CD14-positive monocyte (primary cell): ENCODE measurements at regions not wholly inside any gene's neighbourhood (a gene's known extent, or its start where the extent isn't known, plus 50 kb on each side); places are given as distances from the start of the nearest gene placed in this dataset.

Experiments used
- DNase-seq, 3 donors: peaks; one replicate each; pipeline ENCODE4 v3.0.0-alpha.2; 2011 to 2022
- H2AFZ ChIP-seq: 2 replicates; pipeline ENCODE4 v1.6.0; 2012; ENCODE audit warnings: mild to moderate bottlenecking, low read depth, low read length, inconsistent platforms; ENCODE audit not compliant: insufficient read depth, poor library complexity, severe bottlenecking
- H3K27ac ChIP-seq, 2 donors: 1 replicate in 1 of 2; 2 replicates in 1 of 2; pipeline ENCODE4 v1.5.1; 2012 to 2013; ENCODE audit warnings: low read length in 2 of 2, control low read depth in 1 of 2, inconsistent platforms in 1 of 2, low read depth in 1 of 2, mild to moderate bottlenecking in 1 of 2
- H3K27me3 ChIP-seq, 2 donors: one replicate each; pipeline versions ENCODE4 v1.6.0 to v1.6.1; 2011 to 2013; ENCODE audit warnings: low read length in 2 of 2; ENCODE audit not compliant: control insufficient read depth in 2 of 2, insufficient read depth in 2 of 2
- H3K36me3 ChIP-seq, 2 donors: replicated peaks in 1 of 2; 1 replicate in 1 of 2; 2 replicates in 1 of 2; pipeline versions ENCODE4 v1.5.1 to v1.6.1; 2012 to 2013; ENCODE audit warnings: low read length in 2 of 2, control low read depth in 1 of 2, inconsistent platforms in 1 of 2, mild to moderate bottlenecking in 1 of 2; ENCODE audit not compliant: insufficient read depth in 2 of 2, control insufficient read depth in 1 of 2
- H3K4me1 ChIP-seq, 2 donors: 1 replicate in 1 of 2; 2 replicates in 1 of 2; pipeline versions ENCODE4 v1.5.1 to v1.6.1; 2012 to 2013; ENCODE audit warnings: low read length in 2 of 2, control low read depth in 1 of 2, inconsistent platforms in 1 of 2, mild to moderate bottlenecking in 1 of 2, moderate library complexity in 1 of 2; ENCODE audit not compliant: insufficient read depth in 2 of 2, control insufficient read depth in 1 of 2
- H3K4me2 ChIP-seq: replicated peaks from 2 replicates; pipeline ENCODE3; 2012; ENCODE audit warnings: low read length, moderate library complexity, mild to moderate bottlenecking; ENCODE audit not compliant: poor library complexity, severe bottlenecking; ENCODE audit errors: extremely low read depth
- H3K4me3 ChIP-seq, 3 experiments: fragments of 200-600 bp in 1 of 3; sonication (generic) in 1 of 3; replicated peaks in 1 of 3; 1 replicate in 2 of 3; 2 replicates in 1 of 3; pipeline ENCODE4 v1.5.1; 2011 to 2013; ENCODE audit warnings: low read length in 3 of 3, mild to moderate bottlenecking in 3 of 3, control low read depth in 2 of 3, low read depth in 2 of 3, inconsistent platforms in 1 of 3, moderate library complexity in 1 of 3
- H3K79me2 ChIP-seq: 2 replicates; pipeline ENCODE4 v1.6.0; 2012; ENCODE audit warnings: mild to moderate bottlenecking, control low read depth, inconsistent platforms, low read length, moderate library complexity; ENCODE audit not compliant: insufficient read depth
- H3K9ac ChIP-seq: 2 replicates; pipeline ENCODE4 v1.6.0; 2017; ENCODE audit warnings: low read length, mild to moderate bottlenecking; ENCODE audit not compliant: insufficient read depth, poor library complexity, severe bottlenecking
- H3K9me3 ChIP-seq, 2 donors: replicated peaks in 1 of 2; 1 replicate in 1 of 2; 2 replicates in 1 of 2; pipeline versions ENCODE4 v1.5.1 to v1.6.1; 2012 to 2013; ENCODE audit warnings: low read length in 2 of 2, control low read depth in 1 of 2; ENCODE audit not compliant: control insufficient read depth in 1 of 2, insufficient read depth in 1 of 2
- H4K20me1 ChIP-seq: 2 replicates; pipeline ENCODE4 v1.6.0; 2012; ENCODE audit warnings: mild to moderate bottlenecking, low read length, control low read depth, moderate library complexity; ENCODE audit not compliant: insufficient read depth
- H3K27ac Mint-ChIP-seq, 7 donors: one replicate each; pipeline ENCODE4 v1.8.0; 2020; ENCODE audit warnings: mild to moderate bottlenecking in 7 of 7, mixed read lengths in 7 of 7, moderate library complexity in 6 of 7, inconsistent platforms in 2 of 7
- H3K27me3 Mint-ChIP-seq, 3 donors: one replicate each; pipeline ENCODE4 v1.8.0; 2021 to 2022; ENCODE audit warnings: low read depth in 3 of 3, mild to moderate bottlenecking in 3 of 3, mixed read lengths in 3 of 3, moderate library complexity in 3 of 3, inconsistent platforms in 1 of 3
- H3K36me3 Mint-ChIP-seq, 2 donors: one replicate each; pipeline ENCODE4 v1.8.0; 2020; ENCODE audit warnings: mixed read lengths in 2 of 2, inconsistent platforms in 1 of 2, mild to moderate bottlenecking in 1 of 2
- H3K4me1 Mint-ChIP-seq: one replicate; pipeline ENCODE4 v1.8.0; 2020; ENCODE audit warnings: mild to moderate bottlenecking, mixed read lengths
- H3K4me3 Mint-ChIP-seq, 2 donors: one replicate each; pipeline ENCODE4 v1.8.0; 2020; ENCODE audit warnings: mild to moderate bottlenecking in 2 of 2, mixed read lengths in 2 of 2, moderate library complexity in 1 of 2
- H3K9me3 Mint-ChIP-seq, 7 donors: one replicate each; pipeline ENCODE4 v1.8.0; 2020 to 2022; ENCODE audit warnings: mixed read lengths in 7 of 7, mild to moderate bottlenecking in 6 of 7, moderate library complexity in 6 of 7, inconsistent platforms in 2 of 7
- CTCF ChIP-seq: fragments of 200-600 bp; IDR thresholded peaks from one replicate; pipeline ENCODE4 v1.8.0; 2022; ENCODE audit warnings: antibody characterized with exemption, mild to moderate bottlenecking
- WGBS: methylation state at CpG from one replicate; pipeline ENCODE4 v1.1.5; 2013; ENCODE audit warnings: missing lambda C conversion rate; ENCODE audit not compliant: insufficient coverage; 5-methylcytosine and 5-hydroxymethylcytosine counted together
- intact Hi-C, 2 donors: fragments of 100-400 bp; cut with micrococcal nuclease; formaldehyde crosslinking; loops; one replicate each; pipeline versions ENCODE4 v1.15.0 to v1.15.1; 2023

DNA sequence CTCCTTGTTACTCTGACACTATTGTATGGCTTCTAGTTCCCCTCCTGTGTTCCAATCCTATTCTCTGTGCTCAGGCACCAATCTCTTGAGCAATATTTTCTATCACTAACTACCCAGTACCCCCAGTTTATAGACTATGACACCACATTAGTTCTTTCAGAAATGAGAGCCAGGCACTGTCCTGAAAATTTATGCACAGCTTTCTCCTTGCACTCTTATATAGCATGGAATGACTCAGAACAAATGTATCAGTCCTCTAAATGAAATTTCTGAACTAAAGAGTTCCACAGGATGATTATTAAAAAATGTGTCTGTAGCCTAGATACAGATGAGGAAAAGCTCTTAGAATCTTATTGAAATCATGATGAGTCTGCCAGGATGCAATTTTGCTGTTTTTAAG lies 489.9 kb downstream of the XPNPEP1 start:
- intact Hi-C loops, result no loop called here
- Mint-ChIP-seq H3K9me3 (no peaks in the 10 kb centered on the region), H3K27ac (no peak overlapping the region), H3K27me3 (peaks cover 0 to 1% (median 1%) of the 10 kb centered on the region in 3 donors), H3K36me3 (no peaks in the 10 kb centered on the region), H3K4me3 (no peak overlapping the region), H3K4me1 (no peaks in the 10 kb centered on the region)
- H3K27me3 ChIP-seq, result no peaks in the 10 kb centered on the region
- no peak overlapping the region for H3K4me3 ChIP-seq
- no peaks in the 10 kb centered on the region for H3K36me3 ChIP-seq
- TF ChIP-seq CTCF, result no peak
- no peak overlapping the region for H3K4me2 ChIP-seq
- no peak overlapping the region for H2AFZ ChIP-seq
- H3K27ac ChIP-seq, result no peak overlapping the region
- H3K79me2 ChIP-seq, result no peaks in the 10 kb centered on the region
- H3K4me1 ChIP-seq, result no peaks in the 10 kb centered on the region
- no peaks in the 10 kb centered on the region for H3K9me3 ChIP-seq
- no peaks in the 10 kb centered on the region for H4K20me1 ChIP-seq
- H3K9ac ChIP-seq, result no peak overlapping the region
- DNase-seq, result no peak

- H3K4me3 Mint-ChIP-seq, result no peak overlapping the region
- 92% methylated on average over 2 of the region's 2 CpGs for WGBS
- DNase-seq, result no peak
- H3K4me2 ChIP-seq, result no peak overlapping the region
- no peaks in the 10 kb centered on the region for H3K4me1 Mint-ChIP-seq
- H3K79me2 ChIP-seq, result no peaks in the 10 kb centered on the region
- H3K27me3 Mint-ChIP-seq, result peaks cover 0 to 1% (median 1%) of the 10 kb centered on the region in 3 donors
- TF ChIP-seq CTCF, result no peak
- no peak overlapping the region for H3K4me3 ChIP-seq
- intact Hi-C loops, result no loop called here
- no peaks in the 10 kb centered on the region for H4K20me1 ChIP-seq
- no peaks in the 10 kb centered on the region for H3K9me3 Mint-ChIP-seq
- no peak overlapping the region for H2AFZ ChIP-seq
- H3K27ac Mint-ChIP-seq, result no peak overlapping the region
- no peaks in the 10 kb centered on the region for H3K36me3 ChIP-seq
- H3K9me3 ChIP-seq, result no peaks in the 10 kb centered on the region
- H3K27ac ChIP-seq, result no peak overlapping the region
- H3K27me3 ChIP-seq, result no peaks in the 10 kb centered on the region
- no peak overlapping the region for H3K9ac ChIP-seq
- H3K4me1 ChIP-seq, result no peaks in the 10 kb centered on the region
- H3K36me3 Mint-ChIP-seq, result no peaks in the 10 kb centered on the region
Measured at GRCh38 chr10:109432281-109432680, 491.0 kb downstream of the XPNPEP1 start.
